ENCODE measurements at regions not wholly inside any gene's neighbourhood (a gene's known extent, or its start where the extent isn't known, plus 50 kb on each side); places are given as distances from the start of the nearest gene placed in this dataset.
"Not testable (repeated sequence)": the region's sequence is repeated elsewhere in the genome, so short reads cannot be mapped to it uniquely, and the experiment has no call there.

GRCh38 chr16:85510041-85510659 lies 103.0 kb upstream of the GSE1 start:
- no peak for DNase-seq

DNA sequence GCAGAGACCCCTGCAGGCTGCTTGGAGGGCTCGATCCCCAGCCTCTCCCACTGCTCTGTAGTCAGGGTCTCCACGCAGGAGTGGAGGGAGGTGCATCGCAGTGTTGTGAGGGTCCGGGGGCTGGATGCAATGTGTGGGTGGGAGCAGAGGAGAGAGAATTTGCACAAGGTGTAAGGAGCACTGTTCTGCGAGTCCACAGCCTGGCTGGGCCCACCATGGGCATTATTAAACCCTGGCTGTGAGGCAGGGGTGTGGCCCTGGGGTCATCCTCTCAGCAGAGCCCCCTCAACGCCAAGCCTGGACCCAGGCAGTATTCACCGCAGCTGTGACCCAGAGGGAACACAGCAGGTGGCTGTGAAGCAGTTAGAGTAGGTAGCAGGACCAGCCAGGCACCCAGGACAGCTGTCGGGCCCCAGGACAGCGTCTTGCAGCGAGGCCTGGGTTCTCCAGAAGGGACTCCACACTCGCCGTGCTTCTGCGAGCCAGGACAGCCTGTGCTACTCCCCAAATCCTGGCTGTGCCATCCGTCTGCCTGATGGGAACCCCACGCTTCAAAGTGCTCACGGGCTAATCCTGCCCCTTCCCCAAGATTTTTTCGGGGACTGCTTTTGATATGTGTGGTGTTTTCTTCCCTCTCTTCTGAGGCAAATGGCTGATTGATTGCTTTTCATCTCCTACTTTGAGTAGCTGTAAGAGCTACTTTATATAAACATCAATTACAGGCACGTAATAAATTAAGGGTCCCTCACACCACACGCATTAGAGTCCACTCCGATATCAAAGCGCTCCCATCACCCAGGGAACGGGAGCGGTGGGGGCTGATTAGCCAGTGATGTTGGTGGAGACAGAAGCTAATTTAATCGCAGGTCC lies 100.9 kb upstream of the GSE1 start:
- DNase-seq: no peak

- no peak for DNase-seq
These were observed 100.4 kb upstream of the GSE1 start for GRCh38 chr16:85512808-85513115.

GRCh38 chr16:85513180-85513579 lies 99.9 kb upstream of the GSE1 start:
- no peak for DNase-seq

- DNase-seq: no peak
These were observed 99.5 kb upstream of the GSE1 start for GRCh38 chr16:85513649-85514048.

- no peak for DNase-seq
These were observed 98.9 kb upstream of the GSE1 start for GRCh38 chr16:85514295-85514597.

- DNase-seq: peak; percentile 10
These were observed 98.4 kb upstream of the GSE1 start for GRCh38 chr16:85514598-85515318.

DNA sequence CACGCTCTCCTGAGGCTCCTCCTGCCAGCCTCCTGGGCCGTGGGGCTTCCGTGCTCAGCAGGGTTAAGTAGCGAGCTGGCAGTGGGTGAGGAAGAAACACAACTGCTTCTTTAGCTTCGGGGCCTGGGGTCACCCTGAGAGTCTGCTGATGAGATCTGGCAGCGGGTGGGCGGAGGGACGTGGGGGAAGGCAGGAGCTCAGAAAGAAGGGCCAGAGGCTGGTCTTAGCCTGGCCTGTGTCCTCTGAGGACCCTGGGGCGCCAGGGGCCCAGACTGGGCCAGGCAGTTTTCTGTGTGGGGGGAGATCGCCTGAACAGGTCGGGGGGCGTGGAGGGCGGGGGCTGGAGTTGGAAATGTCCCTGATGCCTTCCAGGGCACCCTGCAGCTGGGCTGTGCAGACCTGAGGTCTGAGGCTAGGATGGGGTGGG lies 97.8 kb upstream of the GSE1 start:
- no peak for DNase-seq

GRCh38 chr16:85515830-85516397 lies 97.2 kb upstream of the GSE1 start:
- DNase-seq: no peak

GRCh38 chr16:85517154-85517553 lies 96.0 kb upstream of the GSE1 start:
- DNase-seq: no peak

DNA sequence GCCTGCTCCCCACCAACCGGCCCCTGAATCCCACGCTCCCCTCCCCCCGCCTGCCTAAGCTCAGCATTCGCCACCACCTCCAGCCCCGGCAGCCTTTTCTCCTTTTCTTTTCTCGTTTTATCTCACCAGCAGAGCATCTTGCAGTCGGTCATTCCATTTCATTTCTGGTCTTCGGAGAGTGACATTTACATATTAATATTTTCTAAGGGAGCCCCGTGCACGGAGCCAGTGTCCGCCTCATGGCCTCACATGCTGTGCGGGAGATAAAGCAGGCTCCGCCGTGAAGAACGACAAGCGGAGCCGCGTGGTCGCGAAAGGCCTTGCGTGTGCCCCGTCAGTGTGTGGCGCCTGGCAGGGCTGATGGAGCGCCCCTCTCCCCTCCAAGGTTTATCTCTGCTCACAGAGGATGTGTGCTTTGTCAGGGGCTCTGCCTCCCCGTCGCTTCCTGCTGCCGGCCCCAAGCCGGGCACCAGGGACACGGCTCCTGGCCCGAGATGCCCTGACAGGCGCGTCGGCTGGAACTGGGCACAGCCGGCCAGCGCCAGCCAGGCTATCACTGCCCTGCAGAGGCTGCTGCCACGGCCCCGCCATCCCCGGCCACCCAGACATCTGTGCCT lies 95.5 kb upstream of the GSE1 start:
- no peak for DNase-seq

GRCh38 chr16:85518398-85519049 lies 94.6 kb upstream of the GSE1 start:
- DNase-seq: no peak

DNA sequence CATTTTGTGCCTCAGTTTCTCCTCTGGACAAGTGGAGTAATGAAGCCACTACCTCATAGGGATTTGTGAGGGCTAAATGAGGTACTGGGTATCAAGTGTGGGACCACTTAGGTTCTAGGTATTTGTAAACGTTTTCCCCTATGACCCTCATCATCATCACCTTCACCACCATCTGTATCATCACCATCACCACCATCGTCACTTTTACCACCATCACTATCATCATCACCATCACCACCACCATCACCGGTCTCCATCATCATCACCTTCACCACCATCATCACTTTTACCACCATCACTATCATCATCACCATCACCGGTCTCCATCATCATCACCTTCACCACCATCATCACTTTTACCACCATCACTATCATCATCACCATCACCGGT lies 94.1 kb upstream of the GSE1 start:
- DNase-seq: not testable (repeated sequence)

DNA sequence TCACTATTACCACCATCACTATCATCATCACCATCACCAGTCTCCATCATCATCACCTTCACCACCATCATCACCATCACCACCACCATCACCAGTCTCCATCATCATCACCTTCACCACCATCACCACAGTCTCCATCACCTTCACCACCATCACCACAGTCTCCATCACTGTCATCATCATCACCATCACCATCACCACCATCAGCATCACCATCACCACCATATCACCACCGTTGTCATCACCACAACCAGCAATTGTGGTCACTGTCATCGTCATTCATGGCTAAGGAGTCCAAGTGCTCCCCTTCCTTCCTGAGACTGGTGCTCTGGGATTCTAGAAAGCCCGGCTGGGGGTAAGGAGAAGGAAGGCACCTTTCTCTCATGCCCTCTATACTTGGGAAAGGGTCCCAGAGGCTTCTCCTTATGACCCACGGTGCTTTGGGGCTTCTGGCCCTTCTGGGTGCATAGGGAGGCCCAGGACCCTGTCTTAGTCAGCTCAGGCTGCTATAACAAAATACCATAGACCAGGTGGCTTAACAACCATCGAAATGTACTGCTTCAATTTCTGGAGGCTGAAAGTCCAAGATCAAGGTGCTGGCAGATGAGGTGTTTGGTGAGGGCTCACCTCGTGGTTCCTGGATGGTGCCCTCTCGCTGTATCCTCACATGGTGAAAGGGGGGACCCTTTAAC lies 93.4 kb upstream of the GSE1 start:
- DNase-seq: no peak

DNA sequence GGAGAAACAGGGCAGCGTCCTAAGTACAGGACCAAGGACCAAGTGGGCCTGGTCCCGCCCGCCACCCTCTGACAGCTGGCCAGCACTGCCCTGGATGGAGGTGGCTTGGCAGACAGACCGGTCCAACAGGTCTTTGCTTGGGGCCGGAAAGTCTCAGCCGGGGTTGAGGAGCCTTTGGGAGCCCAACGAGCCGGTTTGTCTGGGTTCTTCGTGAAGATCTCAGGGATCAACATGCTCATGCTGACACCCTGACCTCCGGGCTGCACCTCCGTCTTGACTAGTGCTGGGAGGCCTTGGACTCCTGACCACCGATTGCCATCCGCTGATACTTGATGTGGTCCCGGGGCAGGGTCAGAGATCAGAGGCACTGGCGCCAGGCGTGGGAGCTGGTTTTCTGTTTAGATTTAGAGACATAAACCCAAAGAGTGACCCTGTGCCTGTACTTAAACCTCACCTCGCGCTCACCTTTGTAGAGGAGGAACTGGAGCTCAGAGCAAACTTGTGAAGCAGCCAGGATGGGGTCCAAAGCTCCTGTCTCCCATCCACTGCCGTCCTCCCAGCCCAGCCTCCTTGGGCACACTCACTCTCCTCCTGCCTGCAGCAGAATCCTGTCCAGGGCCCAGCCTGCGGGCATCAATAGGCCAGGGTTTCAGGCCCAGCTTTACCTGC lies 92.1 kb upstream of the GSE1 start:
- no peak for DNase-seq

DNA sequence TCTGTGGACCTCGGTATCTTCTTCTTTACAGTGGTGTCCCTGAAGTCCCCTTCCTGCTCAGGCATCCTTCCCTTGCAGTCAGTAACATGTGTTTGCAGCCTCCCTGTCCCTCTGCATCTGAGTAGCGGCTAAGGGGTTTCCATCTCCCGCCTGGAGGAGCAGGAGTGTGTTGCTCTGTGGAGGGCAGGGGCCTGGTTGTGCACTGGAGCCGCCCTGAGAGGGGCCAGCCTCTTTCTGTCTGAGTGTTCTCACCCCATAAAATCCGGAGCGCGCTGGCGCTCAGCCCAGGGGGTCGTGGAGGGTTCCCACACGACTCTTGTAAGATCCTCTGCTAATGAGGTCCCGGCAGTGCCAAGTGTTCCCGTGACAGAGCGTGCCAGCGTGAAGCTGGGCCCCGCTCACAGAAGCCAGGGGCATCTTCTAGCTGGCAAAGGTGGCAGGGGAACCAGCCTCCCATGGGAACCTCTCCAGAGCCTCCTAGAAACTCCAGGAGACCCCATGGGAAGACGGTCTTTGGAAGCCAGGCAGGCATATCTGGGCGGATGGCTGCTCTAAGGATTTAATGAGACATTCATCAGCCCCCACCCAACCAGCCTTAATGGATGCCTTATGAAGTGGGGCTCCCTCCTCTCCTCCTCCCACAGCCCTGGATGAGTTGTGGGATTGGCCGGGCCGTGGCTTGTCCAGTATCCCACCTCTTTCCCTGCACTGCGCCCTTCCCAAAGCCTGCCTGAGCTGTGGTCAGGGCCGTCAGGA lies 91.4 kb upstream of the GSE1 start:
- DNase-seq: peak; percentile 40

DNA sequence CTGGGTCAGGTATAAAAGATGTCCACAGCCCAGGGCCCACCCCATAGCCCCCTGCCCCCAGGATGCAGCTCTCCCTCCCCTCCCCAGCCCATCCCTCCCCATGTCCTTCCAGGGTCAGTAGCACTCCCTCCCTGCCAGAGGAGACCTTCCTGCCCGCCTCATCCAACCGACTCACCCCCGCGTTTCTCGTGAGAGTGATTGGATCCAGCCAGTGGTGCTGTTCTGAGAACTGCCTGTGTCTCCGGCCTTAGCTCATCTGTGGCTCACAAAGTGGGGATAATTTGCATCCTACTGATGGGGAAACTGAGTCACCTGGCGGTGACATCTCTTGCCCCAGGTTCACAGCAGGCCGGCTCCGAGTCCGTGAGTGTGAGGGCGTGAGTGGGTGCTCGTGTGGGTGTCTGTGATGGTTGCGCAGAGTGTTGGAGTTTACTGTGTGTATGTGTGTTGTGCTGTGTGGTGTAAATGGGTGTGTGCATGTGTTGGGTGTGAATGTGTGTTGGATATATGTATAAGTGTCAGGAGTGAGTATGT lies 90.7 kb upstream of the GSE1 start:
- DNase-seq: no peak

- no peak for DNase-seq
These were observed 90.1 kb upstream of the GSE1 start for GRCh38 chr16:85522842-85523601.

DNA sequence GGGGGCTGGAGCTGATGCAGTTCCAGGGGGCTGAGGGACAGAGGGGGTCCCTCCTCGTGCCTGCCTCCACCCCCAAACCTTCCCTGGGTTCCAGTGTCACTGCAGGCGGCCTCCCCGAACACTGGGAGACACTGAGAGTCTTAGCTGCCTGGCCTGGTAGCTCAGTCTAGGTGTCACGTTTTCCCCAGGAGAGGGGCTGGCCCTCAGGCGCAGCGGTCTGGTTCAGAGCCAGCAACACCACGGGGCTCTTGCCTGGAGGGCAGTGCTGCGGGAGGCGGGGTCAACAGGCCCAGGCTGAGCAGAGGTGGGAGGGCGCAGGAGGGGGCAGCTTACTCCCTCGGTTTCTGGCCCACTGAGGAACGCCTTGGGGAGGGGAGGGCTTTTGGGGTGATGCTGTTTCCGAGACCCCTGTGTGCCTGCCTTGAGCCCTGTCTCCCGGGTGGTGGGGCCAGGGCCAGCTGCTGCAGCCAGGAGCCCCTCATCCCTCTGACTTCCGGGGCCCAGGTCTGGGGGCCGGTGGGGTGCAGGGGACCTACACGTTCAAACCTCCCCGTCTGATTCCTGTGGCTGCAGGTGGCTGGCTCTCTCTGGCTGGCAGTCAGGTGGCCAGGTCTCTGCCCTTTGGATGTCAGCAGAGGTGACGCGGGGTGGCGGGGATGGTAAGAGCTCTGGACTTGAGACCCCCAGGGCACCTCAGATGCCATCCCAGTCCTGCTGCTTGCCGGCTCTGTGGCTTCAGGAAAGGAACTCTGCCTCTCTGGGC lies 89.3 kb upstream of the GSE1 start:
- DNase-seq: peak; percentile 8
